H9 (cell line): ENCODE measurements at regions not wholly inside any gene's neighbourhood (a gene's known extent, or its start where the extent isn't known, plus 50 kb on each side); places are given as distances from the start of the nearest gene placed in this dataset.

ENCODE experiments used
- DNase-seq: peaks from one replicate; pipeline ENCODE4 v3.0.0-alpha.2; 2017
- H2AFZ ChIP-seq: one replicate; pipeline ENCODE4 v1.6.1; 2013; ENCODE audit warnings: mild to moderate bottlenecking, low read length, control low read depth, moderate library complexity
- H2AK5ac ChIP-seq: 2 replicates; pipeline ENCODE4 v1.6.1; 2013; ENCODE audit warnings: low read length, control low read depth, mixed read lengths; ENCODE audit not compliant: insufficient read length
- H2BK120ac ChIP-seq: one replicate; pipeline ENCODE4 v1.6.1; 2013; ENCODE audit warnings: low read depth, mild to moderate bottlenecking, low read length, control low read depth, inconsistent platforms; ENCODE audit not compliant: poor library complexity, severe bottlenecking
- H2BK12ac ChIP-seq: 2 replicates; pipeline ENCODE4 v1.6.1; 2013; ENCODE audit warnings: low read length, control low read depth, mixed read lengths, low read depth; ENCODE audit not compliant: insufficient read length
- H2BK15ac ChIP-seq: 2 replicates; pipeline ENCODE4 v1.6.1; 2013; ENCODE audit warnings: low read depth, low read length, control low read depth
- H2BK20ac ChIP-seq: one replicate; pipeline ENCODE4 v1.6.1; 2013; ENCODE audit warnings: low read depth, mild to moderate bottlenecking, low read length, control low read depth, inconsistent platforms; ENCODE audit not compliant: poor library complexity, severe bottlenecking
- H2BK5ac ChIP-seq: 2 replicates; pipeline ENCODE4 v1.6.1; 2013; ENCODE audit warnings: low read length, control low read depth, mixed read lengths; ENCODE audit not compliant: insufficient read length
- H3K14ac ChIP-seq: 2 replicates; pipeline ENCODE4 v1.6.1; 2013; ENCODE audit warnings: low read length, control low read depth; ENCODE audit not compliant: insufficient read depth
- H3K18ac ChIP-seq: 2 replicates; pipeline ENCODE4 v1.6.1; 2013; ENCODE audit warnings: low read depth, mild to moderate bottlenecking, mixed read lengths, low read length, control low read depth; ENCODE audit not compliant: insufficient read length
- H3K23ac ChIP-seq: 2 replicates; pipeline ENCODE4 v1.6.1; 2013; ENCODE audit warnings: low read length, control low read depth, mixed read lengths, low read depth; ENCODE audit not compliant: insufficient read length
- H3K23me2 ChIP-seq: 2 replicates; pipeline ENCODE4 v1.6.1; 2013; ENCODE audit warnings: low read depth, mild to moderate bottlenecking, mixed read lengths, low read length, control low read depth; ENCODE audit not compliant: insufficient read length, poor library complexity, severe bottlenecking
- H3K27ac ChIP-seq: 2 replicates; pipeline ENCODE4 v1.5.1; 2013; ENCODE audit warnings: low read length, control low read depth, mixed read lengths, low read depth; ENCODE audit not compliant: insufficient read length
- H3K27me3 ChIP-seq: 2 replicates; pipeline ENCODE4 v1.6.1; 2013; ENCODE audit warnings: low read length, control low read depth, inconsistent platforms; ENCODE audit not compliant: insufficient read depth
- H3K4ac ChIP-seq: 2 replicates; pipeline ENCODE4 v1.6.1; 2013; ENCODE audit warnings: low read depth, mild to moderate bottlenecking, control low read depth, inconsistent platforms, low read length, moderate library complexity
- H3K4me1 ChIP-seq: 2 replicates; pipeline ENCODE4 v1.6.1; 2013; ENCODE audit warnings: low read length, control low read depth, inconsistent platforms; ENCODE audit not compliant: insufficient read depth
- H3K4me2 ChIP-seq: 2 replicates; pipeline ENCODE4 v1.6.1; 2013; ENCODE audit warnings: low read length, control low read depth, mixed read lengths; ENCODE audit not compliant: insufficient read length, insufficient read depth
- H3K56ac ChIP-seq: 2 replicates; pipeline ENCODE4 v1.6.1; 2013; ENCODE audit warnings: low read depth, mild to moderate bottlenecking, mixed read lengths, low read length, control low read depth; ENCODE audit not compliant: insufficient read length
- H3K79me1 ChIP-seq: 2 replicates; pipeline ENCODE4 v1.6.1; 2013; ENCODE audit warnings: low read depth, mild to moderate bottlenecking, moderate library complexity, low read length, control low read depth, inconsistent platforms; ENCODE audit not compliant: insufficient read depth, poor library complexity, severe bottlenecking
- H3K79me2 ChIP-seq: 2 replicates; pipeline ENCODE4 v1.6.1; 2013; ENCODE audit warnings: low read length, control low read depth, inconsistent platforms; ENCODE audit not compliant: insufficient read depth
- H3K9ac ChIP-seq: 2 replicates; pipeline ENCODE4 v1.6.1; 2013; ENCODE audit warnings: low read length, control low read depth, mixed read lengths; ENCODE audit not compliant: insufficient read length; ENCODE audit errors: extremely low read depth
- H3K9me3 ChIP-seq: one replicate; pipeline ENCODE4 v1.6.1; 2013; ENCODE audit warnings: low read depth, low read length, inconsistent platforms; ENCODE audit not compliant: control insufficient read depth
- H3T11ph ChIP-seq: one replicate; pipeline ENCODE4 v1.6.1; 2013; ENCODE audit warnings: mild to moderate bottlenecking, low read length, control low read depth, inconsistent platforms
- H4K20me1 ChIP-seq: one replicate; pipeline ENCODE4 v1.6.1; 2013; ENCODE audit not compliant: control insufficient read depth, insufficient read length, insufficient read depth
- H4K5ac ChIP-seq: 2 replicates; pipeline ENCODE4 v1.6.1; 2013; ENCODE audit warnings: low read depth, mild to moderate bottlenecking, mixed read lengths, low read length, control low read depth; ENCODE audit not compliant: insufficient read length
- H4K8ac ChIP-seq: replicated peaks from 2 replicates; pipeline ENCODE4 v1.6.1; 2013; ENCODE audit warnings: low read length, control low read depth, mixed read lengths, low read depth; ENCODE audit not compliant: insufficient read length
- H4K91ac ChIP-seq: 2 replicates; pipeline ENCODE4 v1.6.1; 2013; ENCODE audit warnings: low read depth, mild to moderate bottlenecking, moderate library complexity, mixed read lengths, low read length, control low read depth; ENCODE audit not compliant: insufficient read length
- H3K27ac Mint-ChIP-seq, 3 experiments: 2 replicates in 2 of 3; 3 replicates in 1 of 3; pipeline ENCODE4 v1.8.0; 2020 to 2021; ENCODE audit warnings: mixed read lengths in 3 of 3, mild to moderate bottlenecking in 1 of 3, moderate library complexity in 1 of 3
- H3K27me3 Mint-ChIP-seq: 2 replicates; pipeline ENCODE4 v1.8.0; 2021; ENCODE audit warnings: low read depth, mild to moderate bottlenecking, moderate library complexity, mixed read lengths
- H3K36me3 Mint-ChIP-seq, 3 experiments: 2 replicates in 2 of 3; 3 replicates in 1 of 3; pipeline ENCODE4 v1.8.0; 2020 to 2021; ENCODE audit warnings: low read depth in 3 of 3, mixed read lengths in 3 of 3; ENCODE audit not compliant: insufficient read depth in 1 of 3
- H3K4me1 Mint-ChIP-seq, 2 experiments: 2 replicates each; pipeline ENCODE4 v1.8.0; 2020; ENCODE audit warnings: mixed read lengths in 2 of 2
- H3K4me3 Mint-ChIP-seq, 2 experiments: 2 replicates in 1 of 2; 3 replicates in 1 of 2; pipeline ENCODE4 v1.8.0; 2020 to 2021; ENCODE audit warnings: mild to moderate bottlenecking in 2 of 2, mixed read lengths in 2 of 2, moderate library complexity in 1 of 2
- H3K9me3 Mint-ChIP-seq, 2 experiments: 2 replicates in 1 of 2; 3 replicates in 1 of 2; pipeline ENCODE4 v1.8.0; 2020; ENCODE audit warnings: mild to moderate bottlenecking in 2 of 2, mixed read lengths in 2 of 2, moderate library complexity in 1 of 2
- WGBS: extraction: QIAGEN DNeasy Blood & Tissue Kit; methylation state at CpG from one replicate; pipeline ENCODE4 v1.1.7; 2013; ENCODE audit warnings: missing lambda C conversion rate, low lambda C conversion rate, mixed read lengths; ENCODE audit not compliant: insufficient read length; ENCODE audit errors: extremely low coverage; 5-methylcytosine and 5-hydroxymethylcytosine counted together
- TF ChIP-seq, protein P1 (sequence below): fragments of 200-600 bp; sonication (generic); conservative IDR thresholded peaks from 3 replicates; pipeline ENCODE4 v1.8.0; 2021; ENCODE audit warnings: antibody characterized with exemption, mild to moderate bottlenecking

DNA sequence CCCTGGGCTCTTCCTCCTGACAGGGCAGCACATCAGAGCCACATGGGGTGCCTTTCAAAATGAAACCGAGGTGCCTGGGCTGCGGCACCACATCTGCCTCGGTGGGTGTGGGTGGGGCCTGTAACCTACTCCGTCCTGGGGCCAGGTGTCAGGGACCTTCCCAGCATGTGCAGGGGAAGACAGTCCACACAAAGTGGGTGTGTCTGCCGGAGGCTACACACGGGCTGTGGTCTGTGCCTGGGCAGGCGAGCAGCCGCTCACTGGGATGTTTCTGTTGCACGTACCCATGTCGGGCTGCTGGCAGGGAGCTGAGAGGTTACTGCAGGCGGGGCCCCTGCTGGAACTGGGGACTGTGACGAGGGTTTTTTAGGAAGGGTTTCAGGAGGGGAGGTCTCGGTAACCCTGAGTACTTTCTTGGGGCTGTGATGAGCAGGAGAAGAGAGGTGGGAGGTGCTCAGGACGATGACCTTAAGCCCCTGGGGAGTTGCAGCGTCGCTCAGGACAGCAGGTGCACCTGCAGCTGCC, 351.2 kb downstream of the SEC14L1 start:
- no peak overlapping the region for H3K23ac ChIP-seq
- H4K5ac ChIP-seq, result no peak overlapping the region
- no peak overlapping the region for H3K4me3 Mint-ChIP-seq
- no peak overlapping the region for H2BK20ac ChIP-seq
- no peak overlapping the region for H2AK5ac ChIP-seq
- H4K8ac ChIP-seq, result no peak overlapping the region
- no peaks in the 10 kb centered on the region for H3K4me1 ChIP-seq
- H3K27ac ChIP-seq, result no peak overlapping the region
- no peak overlapping the region for H3T11ph ChIP-seq
- H3K14ac ChIP-seq, result no peak overlapping the region
- TF ChIP-seq, protein P1, sequence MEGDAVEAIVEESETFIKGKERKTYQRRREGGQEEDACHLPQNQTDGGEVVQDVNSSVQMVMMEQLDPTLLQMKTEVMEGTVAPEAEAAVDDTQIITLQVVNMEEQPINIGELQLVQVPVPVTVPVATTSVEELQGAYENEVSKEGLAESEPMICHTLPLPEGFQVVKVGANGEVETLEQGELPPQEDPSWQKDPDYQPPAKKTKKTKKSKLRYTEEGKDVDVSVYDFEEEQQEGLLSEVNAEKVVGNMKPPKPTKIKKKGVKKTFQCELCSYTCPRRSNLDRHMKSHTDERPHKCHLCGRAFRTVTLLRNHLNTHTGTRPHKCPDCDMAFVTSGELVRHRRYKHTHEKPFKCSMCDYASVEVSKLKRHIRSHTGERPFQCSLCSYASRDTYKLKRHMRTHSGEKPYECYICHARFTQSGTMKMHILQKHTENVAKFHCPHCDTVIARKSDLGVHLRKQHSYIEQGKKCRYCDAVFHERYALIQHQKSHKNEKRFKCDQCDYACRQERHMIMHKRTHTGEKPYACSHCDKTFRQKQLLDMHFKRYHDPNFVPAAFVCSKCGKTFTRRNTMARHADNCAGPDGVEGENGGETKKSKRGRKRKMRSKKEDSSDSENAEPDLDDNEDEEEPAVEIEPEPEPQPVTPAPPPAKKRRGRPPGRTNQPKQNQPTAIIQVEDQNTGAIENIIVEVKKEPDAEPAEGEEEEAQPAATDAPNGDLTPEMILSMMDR, result no peak
- no peak overlapping the region for H2BK12ac ChIP-seq
- no peak overlapping the region for H4K91ac ChIP-seq
- H3K36me3 Mint-ChIP-seq, result peaks cover 16 to 68% (median 60%) of the 10 kb centered on the region in 3 experiments; a peak in 6 of 7 replicates
- no peak overlapping the region for H3K18ac ChIP-seq
- no peak overlapping the region for H2BK120ac ChIP-seq
- H3K27me3 Mint-ChIP-seq, result no peaks in the 10 kb centered on the region
- H3K79me2 ChIP-seq, result no peaks in the 10 kb centered on the region
- no peak overlapping the region for H3K56ac ChIP-seq
- no peaks in the 10 kb centered on the region for H3K23me2 ChIP-seq
- no CpG with 5 or more reads among the region's 16 CpGs for WGBS
- no peaks in the 10 kb centered on the region for H3K9me3 ChIP-seq
- no peak overlapping the region for H2AFZ ChIP-seq
- peaks cover 0 to 3% of the 10 kb centered on the region in 2 experiments; a peak in 2 of 4 replicates for H3K4me1 Mint-ChIP-seq
- no peak overlapping the region for H3K9ac ChIP-seq
- H3K27me3 ChIP-seq, result no peaks in the 10 kb centered on the region
- no peak overlapping the region for H3K4ac ChIP-seq
- H2BK15ac ChIP-seq, result no peak overlapping the region
- no peaks in the 10 kb centered on the region for H3K79me1 ChIP-seq
- H3K9me3 Mint-ChIP-seq, result no peaks in the 10 kb centered on the region
- no peaks in the 10 kb centered on the region for H4K20me1 ChIP-seq
- DNase-seq, result no peak
- no peak overlapping the region for H3K4me2 ChIP-seq
- peak overlapping the region in 1 of 3 experiments; percentile 49; a peak in 1 of 7 replicates for H3K27ac Mint-ChIP-seq
- H2BK5ac ChIP-seq, result no peak overlapping the region
